Right lobe of liver (tissue), 6 donors: ENCODE measurements at regions not wholly inside any gene's neighbourhood (a gene's known extent, or its start where the extent isn't known, plus 50 kb on each side); places are given as distances from the start of the nearest gene placed in this dataset.

ENCODE experiments used
- ATAC-seq, 4 donors: fragments of 200-7000 bp; cut with Tn5 transposase; one replicate each; pipeline ENCODE4 v1.9.1; 2020; ENCODE audit warnings: mild to moderate bottlenecking in 4 of 4, moderate library complexity in 4 of 4
- DNase-seq, 3 donors: peaks; one replicate each; pipeline ENCODE4 v3.0.0-alpha.2; 2020
- H3K27ac ChIP-seq, 3 donors: fragments of 200-600 bp; one replicate each; pipeline ENCODE4 v1.8.0; 2022
- H3K27me3 ChIP-seq, 2 donors: fragments of 200-600 bp; one replicate each; pipeline ENCODE4 v1.8.0; 2022
- H3K36me3 ChIP-seq, 4 donors: fragments of 200-600 bp; sonication (generic) in 1 of 4; one replicate each; pipeline versions ENCODE4 v1.5.1 to v1.8.0; 2017 to 2022; ENCODE audit warnings: control low read depth in 1 of 4
- H3K4me1 ChIP-seq, 4 donors: fragments of 200-600 bp; sonication (generic) in 1 of 4; one replicate each; pipeline versions ENCODE4 v1.5.1 to v1.8.0; 2017 to 2022; ENCODE audit warnings: control low read depth in 1 of 4
- H3K4me3 ChIP-seq, 3 donors: fragments of 200-600 bp; one replicate each; pipeline ENCODE4 v1.8.0; 2022
- H3K9me3 ChIP-seq, 4 donors: fragments of 200-600 bp; sonication (generic) in 1 of 4; one replicate each; pipeline versions ENCODE4 v1.5.1 to v1.8.0; 2017 to 2022; ENCODE audit warnings: control low read depth in 1 of 4
- POLR2A ChIP-seq: fragments of 450-650 bp; IDR thresholded peaks from one replicate; pipeline ENCODE4 v1.6.1; 2017; ENCODE audit warnings: antibody characterized with exemption, mild to moderate bottlenecking
- WGBS: methylation state at CpG from one replicate; pipeline ENCODE4 v1.1.6; 2018; ENCODE audit warnings: low coverage, low lambda C conversion rate; ENCODE audit not compliant: insufficient coverage; ENCODE audit errors: missing lambda C conversion rate; 5-methylcytosine and 5-hydroxymethylcytosine counted together
- intact Hi-C, 2 donors: fragments of 100-400 bp; cut with DNase I; formaldehyde crosslinking; loops; one replicate each; pipeline versions ENCODE4 v1.11.2 to v1.14.1; 2022
- TF ChIP-seq, protein P1 (sequence below), 4 donors: fragments of 200-600 bp in 3 of 4; fragments of 450-650 bp in 1 of 4; IDR thresholded peaks; one replicate each; pipeline versions ENCODE4 v1.5.1 to v1.8.0; 2016 to 2022; ENCODE audit warnings: antibody characterized with exemption in 4 of 4, mild to moderate bottlenecking in 2 of 4
- donor health status: DM: no; HTN: yes; CAD: no.
- donor health status: DM: no; HTN: no; CAD: no.
- donor health status: DM: no; HTN: no; CAD: no.
- donor health status: DM: no; HTN: yes; CAD: no.
- donor health status: DM: no; HTN: yes; CAD: no.

DNA sequence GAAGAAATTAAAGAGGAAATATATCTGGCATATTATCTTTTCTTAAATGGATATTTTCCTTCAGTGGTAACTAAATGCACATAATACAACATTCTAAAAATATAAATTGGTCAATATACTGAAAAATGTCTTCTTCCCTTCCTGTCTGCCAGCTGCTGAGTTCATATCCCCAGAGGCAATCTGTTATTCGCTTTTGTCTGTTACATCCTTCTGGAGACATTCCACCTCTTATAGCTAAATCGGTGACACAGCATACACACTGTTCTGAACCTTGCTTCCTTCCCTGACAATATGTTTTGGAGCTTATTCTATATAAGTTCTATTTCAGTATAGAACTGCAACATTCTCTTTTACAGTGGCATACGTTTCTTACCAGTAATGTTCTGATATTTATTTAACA, 147.8 kb downstream of the TENT4A start:
- Histone ChIP-seq H3K4me3 (no peak overlapping the region), H3K27me3 (no peaks in the 10 kb centered on the region), H3K36me3 (no peaks in the 10 kb centered on the region), H3K27ac (no peak overlapping the region), H3K9me3 (peaks cover 0 to 2% (median 0%) of the 10 kb centered on the region in 4 donors), H3K4me1 (no peaks in the 10 kb centered on the region)
- no peak for DNase-seq
- TF ChIP-seq, protein P1, sequence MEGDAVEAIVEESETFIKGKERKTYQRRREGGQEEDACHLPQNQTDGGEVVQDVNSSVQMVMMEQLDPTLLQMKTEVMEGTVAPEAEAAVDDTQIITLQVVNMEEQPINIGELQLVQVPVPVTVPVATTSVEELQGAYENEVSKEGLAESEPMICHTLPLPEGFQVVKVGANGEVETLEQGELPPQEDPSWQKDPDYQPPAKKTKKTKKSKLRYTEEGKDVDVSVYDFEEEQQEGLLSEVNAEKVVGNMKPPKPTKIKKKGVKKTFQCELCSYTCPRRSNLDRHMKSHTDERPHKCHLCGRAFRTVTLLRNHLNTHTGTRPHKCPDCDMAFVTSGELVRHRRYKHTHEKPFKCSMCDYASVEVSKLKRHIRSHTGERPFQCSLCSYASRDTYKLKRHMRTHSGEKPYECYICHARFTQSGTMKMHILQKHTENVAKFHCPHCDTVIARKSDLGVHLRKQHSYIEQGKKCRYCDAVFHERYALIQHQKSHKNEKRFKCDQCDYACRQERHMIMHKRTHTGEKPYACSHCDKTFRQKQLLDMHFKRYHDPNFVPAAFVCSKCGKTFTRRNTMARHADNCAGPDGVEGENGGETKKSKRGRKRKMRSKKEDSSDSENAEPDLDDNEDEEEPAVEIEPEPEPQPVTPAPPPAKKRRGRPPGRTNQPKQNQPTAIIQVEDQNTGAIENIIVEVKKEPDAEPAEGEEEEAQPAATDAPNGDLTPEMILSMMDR (IDR thresholded peaks at IDR 0.05), result no peak
- no peak for TF ChIP-seq POLR2A
- no peak for ATAC-seq
- intact Hi-C loops, result no loop called here
- WGBS, result 54% methylated on average over 3 of the region's 3 CpGs

DNA sequence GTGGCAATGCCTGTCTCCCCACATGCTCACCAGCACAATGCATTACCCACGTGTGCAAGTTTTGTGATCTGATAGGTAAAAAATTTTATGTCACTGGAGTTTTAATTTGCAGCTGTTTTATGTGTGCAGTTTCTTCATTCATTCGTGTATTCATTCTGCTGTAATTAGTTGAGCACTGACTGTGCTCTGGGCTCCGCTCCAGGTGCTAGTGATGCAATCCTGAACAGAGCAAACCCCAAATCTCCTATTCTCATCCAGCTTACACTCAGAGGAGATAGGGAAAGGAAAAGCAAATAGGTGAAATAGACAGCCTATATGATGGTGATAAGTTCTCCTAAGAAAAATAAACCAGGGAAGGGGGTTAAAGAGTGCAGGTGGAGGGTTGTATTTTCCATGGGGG, 148.4 kb downstream of the TENT4A start:
- no peak for DNase-seq
- Histone ChIP-seq H3K27ac (no peak overlapping the region), H3K36me3 (no peaks in the 10 kb centered on the region), H3K27me3 (no peaks in the 10 kb centered on the region), H3K4me3 (no peak overlapping the region), H3K9me3 (peaks cover 0 to 2% (median 0%) of the 10 kb centered on the region in 4 donors), H3K4me1 (no peaks in the 10 kb centered on the region)
- intact Hi-C loops, result no loop called here
- ATAC-seq, result peak in 3 of 4 donors; percentile 23 to 69 (median 67)
- TF ChIP-seq, protein P1 (IDR thresholded peaks at IDR 0.05), result no peak
- TF ChIP-seq POLR2A, result no peak
- 41% methylated on average over 3 of the region's 3 CpGs for WGBS

DNA sequence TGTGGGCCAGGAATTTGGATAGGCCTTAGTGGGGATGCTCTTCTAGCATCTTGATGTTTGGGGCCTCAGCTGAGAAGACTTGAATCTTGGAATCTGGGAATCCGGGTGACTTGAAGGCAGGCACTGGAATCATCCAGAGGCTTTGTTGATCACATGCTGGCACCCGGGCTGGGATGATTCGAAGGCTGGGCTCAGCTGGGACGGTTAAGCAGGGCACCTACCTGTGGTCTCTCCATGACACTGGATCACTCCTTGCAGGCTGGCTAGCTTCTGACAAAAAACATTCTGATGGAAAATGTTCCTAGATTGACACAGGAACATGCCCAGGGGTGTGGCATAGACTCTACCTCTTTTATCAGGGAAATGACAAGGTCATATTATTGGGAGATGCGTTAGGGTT, 149.1 kb downstream of the TENT4A start:
- 79% methylated on average over 5 of the region's 5 CpGs for WGBS
- no peaks in the 10 kb centered on the region for H3K27me3 ChIP-seq
- no peaks in the 10 kb centered on the region for H3K36me3 ChIP-seq
- TF ChIP-seq, protein P1 (IDR thresholded peaks at IDR 0.05), result no peak
- TF ChIP-seq POLR2A, result no peak
- H3K27ac ChIP-seq, result no peak overlapping the region
- ATAC-seq (no peak), DNase-seq (no peak)
- H3K4me1 ChIP-seq, result no peaks in the 10 kb centered on the region
- no peak overlapping the region for H3K4me3 ChIP-seq
- peaks cover 0 to 2% (median 0%) of the 10 kb centered on the region in 4 donors for H3K9me3 ChIP-seq
- intact Hi-C loops, result no loop called here

DNA sequence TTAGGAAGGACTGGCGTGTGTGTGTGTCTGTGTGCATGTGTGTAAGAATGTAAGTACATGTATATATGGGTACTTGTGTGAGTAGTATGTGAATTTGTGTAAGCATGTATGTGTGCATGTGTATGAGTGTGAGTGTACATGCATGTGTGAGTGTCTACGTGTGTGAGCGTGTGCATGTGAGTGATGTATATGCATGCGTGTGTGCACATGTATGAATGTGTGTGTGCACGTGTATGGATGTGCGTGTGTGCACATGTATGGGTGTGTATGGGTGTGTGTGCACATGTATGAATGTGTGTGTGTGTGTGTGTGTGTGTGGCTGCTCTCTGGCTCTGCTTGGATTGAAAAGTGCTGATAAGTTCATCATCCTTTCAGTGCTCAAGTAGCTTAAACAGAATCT, 154.5 kb downstream of the TENT4A start:
- ATAC-seq, result no peak

More for the DNA sequence above, 154.5 kb downstream of the TENT4A start:
- no peaks in the 10 kb centered on the region for H3K4me1 ChIP-seq
- H3K4me3 ChIP-seq, result no peak overlapping the region
- H3K27ac ChIP-seq, result no peak overlapping the region
- no peak for DNase-seq
- WGBS, result 96% methylated on average over 4 of the region's 6 CpGs
- no peaks in the 10 kb centered on the region for H3K27me3 ChIP-seq
- no peaks in the 10 kb centered on the region for H3K9me3 ChIP-seq
- intact Hi-C loops, result no loop called here
- TF ChIP-seq, protein P1 (IDR thresholded peaks at IDR 0.05), result no peak
- no peak for TF ChIP-seq POLR2A
- H3K36me3 ChIP-seq, result no peaks in the 10 kb centered on the region
